Mammary epithelial cell (primary cell): ENCODE measurements at regions not wholly inside any gene's neighbourhood (a gene's known extent, or its start where the extent isn't known, plus 50 kb on each side); places are given as distances from the start of the nearest gene placed in this dataset.

Experiments used
- CTCF ChIP-seq, 2 donors: IDR thresholded peaks in 1 of 2; conservative IDR thresholded peaks in 1 of 2; 2 replicates each; pipeline ENCODE4 v1.5.1; 2011 to 2012; ENCODE audit warnings: inconsistent platforms in 2 of 2, low read length in 2 of 2, mild to moderate bottlenecking in 2 of 2, control low read depth in 1 of 2, low read depth in 1 of 2; ENCODE audit not compliant: insufficient read depth in 1 of 2; ENCODE audit errors: extremely low read depth in 1 of 2
- EZH2 ChIP-seq: IDR thresholded peaks from 2 replicates; pipeline ENCODE4 v1.6.1; 2012; ENCODE audit warnings: low read length, inconsistent platforms, borderline replicate concordance

GRCh38 chr15:98420837-98421236 is 227.5 kb upstream of the IGF1R start:
- TF ChIP-seq CTCF (conservative IDR thresholded peaks at IDR 0.05 in 1 of 2, IDR thresholded peaks at IDR 0.05 in 1 of 2; ENCODE audit: extremely low read depth in 1 of 2, insufficient read depth in 1 of 2, low read depth in 1 of 2, low read length in 2 of 2), result no peak
- no peak for TF ChIP-seq EZH2
